ENCODE measurements at regions not wholly inside any gene's neighbourhood (a gene's known extent, or its start where the extent isn't known, plus 50 kb on each side); places are given as distances from the start of the nearest gene placed in this dataset.
"Not testable (repeated sequence)": the region's sequence is repeated elsewhere in the genome, so short reads cannot be mapped to it uniquely, and the experiment has no call there.

- in situ Hi-C loops (cut with HindIII; ENCODE audit: low sequenced_read_pairs) = loop anchor here (5.0 kb wide), 1 partner anchor 36 kb away; no protein-coding TSS in a partner anchor
These were observed 138.6 kb upstream of the GRB10 start for GRCh38 chr7:50921114-50921813.

- in situ Hi-C loops (cut with HindIII; ENCODE audit: low sequenced_read_pairs) = loop anchor here (5.0 kb wide), 1 partner anchor 37 kb away; no protein-coding TSS in a partner anchor
These were observed 137.4 kb upstream of the GRB10 start for GRCh38 chr7:50920031-50920635.

GRCh38 chr7:50915621-50916020 is 132.9 kb upstream of the GRB10 start:
- in situ Hi-C loops (cut with HindIII; ENCODE audit: low sequenced_read_pairs) = no loop called here

GRCh38 chr7:50914460-50914859 is 131.8 kb upstream of the GRB10 start:
- in situ Hi-C loops (cut with HindIII; ENCODE audit: low sequenced_read_pairs) = no loop called here

GRCh38 chr7:50908628-50909290 is 126.1 kb upstream of the GRB10 start:
- in situ Hi-C loops (cut with HindIII; ENCODE audit: low sequenced_read_pairs) = no loop called here

- in situ Hi-C loops (cut with HindIII; ENCODE audit: low sequenced_read_pairs) = not testable (repeated sequence)
These were observed 116.1 kb upstream of the GRB10 start for GRCh38 chr7:50898604-50899477.

GRCh38 chr7:50887061-50887460 is 104.4 kb upstream of the GRB10 start:
- in situ Hi-C loops (cut with HindIII; ENCODE audit: low sequenced_read_pairs) = not testable (repeated sequence)

- in situ Hi-C loops (cut with HindIII; ENCODE audit: low sequenced_read_pairs) = no loop called here
These were observed 89.7 kb upstream of the GRB10 start for GRCh38 chr7:50872437-50872836.

GRCh38 chr7:50869108-50869725 is 86.5 kb upstream of the GRB10 start:
- in situ Hi-C loops (cut with HindIII; ENCODE audit: low sequenced_read_pairs) = no loop called here

- in situ Hi-C loops (cut with HindIII; ENCODE audit: low sequenced_read_pairs) = no loop called here
These were observed 85.9 kb upstream of the GRB10 start for GRCh38 chr7:50868426-50869100.

- in situ Hi-C loops (cut with HindIII; ENCODE audit: low sequenced_read_pairs) = no loop called here
These were observed 84.3 kb upstream of the GRB10 start for GRCh38 chr7:50867034-50867356.

GRCh38 chr7:50866343-50867033 is 83.8 kb upstream of the GRB10 start:
- in situ Hi-C loops (cut with HindIII; ENCODE audit: low sequenced_read_pairs) = no loop called here

GRCh38 chr7:50865450-50865849 is 82.8 kb upstream of the GRB10 start:
- in situ Hi-C loops (cut with HindIII; ENCODE audit: low sequenced_read_pairs) = no loop called here

- in situ Hi-C loops (cut with HindIII; ENCODE audit: low sequenced_read_pairs) = no loop called here
These were observed 82.0 kb upstream of the GRB10 start for GRCh38 chr7:50864694-50865093.

- in situ Hi-C loops (cut with HindIII; ENCODE audit: low sequenced_read_pairs) = no loop called here
These were observed 80.4 kb upstream of the GRB10 start for GRCh38 chr7:50863053-50863452.

GRCh38 chr7:50862302-50862701 is 79.6 kb upstream of the GRB10 start:
- in situ Hi-C loops (cut with HindIII; ENCODE audit: low sequenced_read_pairs) = no loop called here

GRCh38 chr7:50860598-50860997 is 77.9 kb upstream of the GRB10 start:
- in situ Hi-C loops (cut with HindIII; ENCODE audit: low sequenced_read_pairs) = no loop called here

- in situ Hi-C loops (cut with HindIII; ENCODE audit: low sequenced_read_pairs) = no loop called here
These were observed 77.5 kb upstream of the GRB10 start for GRCh38 chr7:50860174-50860573.

- in situ Hi-C loops (cut with HindIII; ENCODE audit: low sequenced_read_pairs) = no loop called here
These were observed 76.0 kb upstream of the GRB10 start for GRCh38 chr7:50858528-50859245.

Data from DLD1 (cell line).